GM18870 (cell line): ENCODE measurements at regions not wholly inside any gene's neighbourhood (a gene's known extent, or its start where the extent isn't known, plus 50 kb on each side); places are given as distances from the start of the nearest gene placed in this dataset.
A peak's percentile ranks its signal among the peaks of the same experiment; 100 is the strongest.

ENCODE experiments used
- ATAC-seq: cut with Tn5 transposase; IDR thresholded peaks from one replicate; pipeline ENCODE4 v1.9.1; 2021; ENCODE audit warnings: moderate library complexity; ENCODE audit not compliant: unreplicated experiment

DNA sequence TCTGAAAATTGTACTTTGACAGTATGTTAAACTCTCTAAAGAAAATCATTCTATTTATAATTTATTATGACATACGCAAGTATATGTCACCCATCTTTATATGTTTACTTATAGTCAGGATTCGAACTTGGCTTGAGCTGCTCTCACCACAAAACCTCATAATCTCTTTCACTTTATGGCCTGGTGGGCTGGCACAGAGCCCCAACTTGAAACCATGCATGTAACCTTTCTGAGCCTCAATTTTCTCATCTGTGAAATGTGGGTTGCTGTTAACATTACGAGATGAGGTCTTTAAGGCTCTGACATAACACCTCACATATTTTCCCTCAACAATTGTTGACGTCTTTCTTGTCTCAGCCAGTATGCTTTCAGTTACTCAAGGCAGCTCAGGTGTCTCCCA lies 69.4 kb upstream of the PFN2 start:
- no peak for ATAC-seq

DNA sequence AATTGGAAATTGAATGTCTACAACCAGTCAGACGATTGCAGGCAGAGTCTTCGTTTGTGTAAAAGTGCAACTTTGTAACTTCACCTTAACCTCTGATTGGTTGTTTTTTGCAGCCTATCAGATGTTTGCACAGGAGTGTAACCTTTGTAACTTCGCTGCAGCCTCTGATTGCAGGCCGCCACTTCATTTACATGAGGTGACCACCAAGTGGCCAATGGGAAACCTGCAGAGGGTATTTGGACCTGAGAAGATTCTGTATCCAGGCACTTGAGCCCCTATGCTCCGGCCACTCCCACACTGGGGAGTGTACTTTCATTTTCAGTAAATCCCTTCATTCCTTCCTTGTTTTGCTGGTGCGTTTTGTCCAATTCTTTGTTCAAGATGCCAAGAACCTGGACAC lies 68.1 kb upstream of the PFN2 start:
- ATAC-seq: no peak

DNA sequence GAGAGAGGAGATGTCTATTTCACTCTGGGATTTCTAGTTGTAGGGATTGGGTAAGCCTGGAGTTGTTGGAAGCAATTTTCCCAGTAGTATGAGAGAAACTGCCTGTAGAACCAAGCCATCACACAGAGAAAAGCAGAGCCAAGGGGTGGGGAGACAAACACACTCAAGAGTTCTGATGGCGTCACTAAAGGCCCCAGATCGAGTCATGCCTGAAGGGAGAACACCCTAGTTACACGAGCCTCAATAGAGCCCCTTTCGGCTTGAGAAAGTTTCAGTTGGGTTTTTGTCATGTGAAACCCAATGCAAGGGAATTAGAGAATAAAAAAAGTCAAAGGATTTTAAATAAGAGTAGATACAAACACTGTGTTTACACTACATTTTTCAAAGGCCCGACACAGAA lies 66.1 kb upstream of the PFN2 start:
- ATAC-seq: no peak

DNA sequence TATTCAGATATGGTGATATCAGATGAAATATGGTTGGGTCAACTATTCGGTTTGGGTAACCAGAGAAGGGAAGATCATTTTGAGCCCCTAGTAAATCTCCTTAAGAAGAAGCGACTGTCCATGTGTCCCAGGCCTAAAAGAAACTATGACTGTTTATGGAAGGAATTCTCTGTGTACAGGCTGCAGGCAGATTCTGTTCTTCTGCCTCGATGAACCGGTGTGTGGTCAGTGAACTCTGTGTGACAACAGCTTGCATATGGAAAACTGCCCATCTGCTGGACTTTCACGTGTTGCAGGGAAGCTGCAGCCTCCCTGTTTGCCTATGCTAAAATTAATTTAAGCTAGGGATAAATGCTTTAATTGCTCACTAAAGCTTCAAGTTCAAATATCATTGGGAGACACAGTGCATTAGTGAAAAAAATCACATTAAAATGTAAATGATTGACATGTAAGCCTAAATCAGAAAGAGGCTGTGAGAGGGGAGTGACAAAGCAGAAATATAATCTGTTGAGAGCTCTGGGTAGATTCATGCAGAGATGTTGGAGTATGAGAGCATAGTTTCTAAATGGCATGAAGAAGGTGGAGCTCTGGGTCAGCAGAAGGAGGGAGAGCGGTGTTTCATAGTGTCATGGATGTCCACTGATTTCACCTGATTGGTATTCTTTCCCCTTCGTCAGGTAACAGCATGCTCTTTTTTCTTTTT lies 65.4 kb upstream of the PFN2 start:
- no peak for ATAC-seq

DNA sequence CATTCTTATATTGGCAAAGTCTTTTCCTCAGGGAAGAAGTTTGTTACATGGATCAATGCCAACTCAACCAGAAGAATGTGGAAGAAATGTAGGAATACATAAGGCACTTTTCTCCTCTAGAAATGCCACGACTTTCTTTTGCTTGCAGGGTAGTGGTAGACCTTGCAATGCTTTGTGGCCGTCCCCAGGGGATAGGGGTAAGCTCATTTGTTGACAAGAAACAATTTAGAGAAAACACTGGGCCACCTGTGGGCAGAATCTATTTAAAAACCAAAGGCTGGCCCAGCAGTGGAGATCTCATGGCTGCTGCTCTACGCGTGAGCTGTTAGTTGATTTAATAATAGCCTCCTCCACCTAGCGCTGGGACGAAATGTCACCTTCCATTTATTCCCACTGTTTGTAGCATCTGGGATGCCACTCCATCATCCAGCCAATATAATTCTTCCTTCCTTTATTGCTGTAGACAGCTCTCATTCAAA lies 64.6 kb upstream of the PFN2 start:
- ATAC-seq: no peak

DNA sequence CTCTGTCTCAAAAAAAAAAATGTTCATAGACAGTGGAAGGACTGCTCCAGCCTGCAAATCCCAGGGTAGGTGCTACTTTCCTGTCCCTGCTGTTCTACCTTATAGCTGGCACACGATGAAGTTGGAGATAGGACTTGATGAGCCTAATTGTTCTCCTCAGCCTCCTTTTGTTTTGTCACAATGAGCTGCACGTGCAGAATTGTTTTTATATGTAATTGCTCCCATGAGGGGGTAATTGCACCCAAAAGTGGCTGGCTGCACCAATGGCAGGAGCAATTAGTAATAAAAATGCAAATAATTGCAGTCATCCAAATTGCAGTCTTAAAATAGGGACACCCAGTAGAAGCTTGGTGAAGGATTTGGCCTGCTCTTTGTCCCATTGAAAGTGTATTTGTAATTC lies 63.0 kb upstream of the PFN2 start:
- ATAC-seq: no peak

DNA sequence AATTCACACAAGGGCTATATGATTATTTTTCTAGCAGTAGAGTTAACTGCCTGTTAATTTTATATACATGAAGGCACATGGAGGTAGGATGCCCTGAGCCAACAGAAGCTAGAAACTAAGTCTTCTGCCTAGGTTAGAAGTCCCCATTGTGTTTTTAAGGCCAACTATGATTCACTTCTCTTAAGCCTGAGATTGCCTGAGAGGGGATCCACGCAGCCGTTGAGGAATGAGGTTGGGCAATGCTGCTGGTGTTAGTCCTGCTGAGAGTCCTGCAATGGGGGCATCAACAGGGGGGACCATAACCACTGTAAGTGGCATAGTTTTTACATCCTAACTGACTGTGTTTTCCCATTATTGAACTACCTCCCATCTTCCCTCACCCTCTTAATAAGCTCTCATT lies 60.1 kb upstream of the PFN2 start:
- ATAC-seq: no peak

DNA sequence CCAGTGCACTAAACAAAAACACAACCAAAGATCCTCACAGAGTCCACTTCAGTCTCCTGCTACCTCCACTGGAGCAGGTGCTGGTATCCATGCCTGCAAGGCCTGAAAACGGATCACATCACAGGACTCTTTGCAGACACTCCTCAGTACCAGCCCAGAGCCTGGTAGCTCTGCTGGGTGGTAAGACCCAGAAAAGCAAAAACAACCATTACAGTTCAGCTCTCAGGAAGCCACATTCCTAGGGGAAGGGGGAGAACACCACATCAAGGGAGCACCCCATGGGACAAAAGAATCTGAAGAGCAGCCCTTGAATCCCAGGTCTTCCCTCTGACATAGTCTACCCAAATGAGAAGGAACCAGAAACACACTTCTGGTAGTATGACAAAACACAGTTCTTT lies 52.5 kb upstream of the PFN2 start:
- ATAC-seq: no peak

DNA sequence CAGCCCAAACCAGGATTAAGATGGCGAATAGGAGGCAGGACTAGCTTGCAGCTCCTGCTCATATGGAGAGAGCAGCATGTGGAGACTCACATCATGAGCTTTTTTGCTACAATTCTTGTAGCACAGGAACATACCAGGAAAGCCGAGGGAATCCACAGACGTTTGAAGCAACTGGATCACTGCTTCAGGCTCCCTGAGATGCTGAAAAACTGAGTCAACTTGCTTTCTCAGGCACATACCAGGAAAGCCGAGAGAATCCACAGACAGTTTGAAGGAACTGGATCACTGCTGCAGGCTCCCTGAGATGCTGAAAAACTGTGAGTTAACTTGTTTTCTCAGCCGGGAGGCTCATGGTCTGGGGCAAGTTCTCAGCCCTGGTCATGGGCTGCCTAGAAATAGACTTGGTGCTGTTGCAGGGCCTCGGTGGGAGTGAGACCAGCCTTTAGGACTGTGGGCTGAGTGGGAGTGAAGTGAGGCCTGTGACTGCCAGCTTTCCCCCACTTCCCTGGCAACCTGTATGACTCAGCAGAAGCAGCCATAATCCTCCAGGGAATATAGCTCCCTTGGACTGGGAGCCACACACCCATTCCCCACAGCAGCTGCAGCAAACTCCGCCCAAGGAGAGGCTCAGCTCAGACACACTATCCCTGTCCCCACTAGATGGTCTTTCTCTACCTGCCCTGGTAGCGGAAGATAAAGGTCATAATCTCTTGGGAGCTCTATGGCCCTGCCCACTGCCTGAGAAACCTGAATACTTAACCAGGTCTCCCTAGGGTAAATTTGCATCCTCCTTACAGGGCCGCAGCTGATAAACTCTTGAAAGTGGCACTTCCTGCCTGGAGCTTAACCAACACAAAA lies 51.9 kb upstream of the PFN2 start:
- ATAC-seq: peak; percentile 68

DNA sequence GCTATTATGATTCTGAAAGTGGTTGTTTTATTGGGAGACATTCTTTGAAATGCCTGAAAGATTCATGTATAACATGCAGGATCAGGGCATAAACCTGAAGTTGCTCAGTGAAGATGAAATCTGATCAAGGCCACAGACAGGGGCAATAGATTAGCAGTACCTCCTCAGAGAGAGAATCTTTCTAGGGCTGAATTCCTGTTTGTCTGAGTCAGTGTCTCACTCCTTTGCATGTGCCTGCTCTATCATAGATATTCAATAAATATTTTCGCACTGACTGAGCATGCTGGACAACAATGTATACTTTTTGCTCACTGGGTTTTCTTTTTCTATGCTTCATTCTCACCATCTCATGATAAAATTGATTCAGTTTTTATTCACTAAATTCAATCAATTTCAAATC lies 49.8 kb upstream of the PFN2 start:
- no peak for ATAC-seq
